Panc1 (cell line): ENCODE measurements at regions not wholly inside any gene's neighbourhood (a gene's known extent, or its start where the extent isn't known, plus 50 kb on each side); places are given as distances from the start of the nearest gene placed in this dataset.

Source experiments
- ATAC-seq: fragments of 200-7000 bp; cut with Tn5 transposase; 2 replicates; pipeline ENCODE4 v1.9.1; 2020; ENCODE audit warnings: mild to moderate bottlenecking, moderate library complexity
- BruUV-seq: library from RNA; stranded (reverse); fragments of 400-500 nt; replicated peaks from 2 replicates; lab custom pipeline; 2021; lab: Mats Ljungman, UMichigan
- CTCF ChIA-PET: fragments of 300-600 bp; sonication (Branson Sonifier 250); formaldehyde crosslinking; loops from one replicate; lab custom pipeline; 2022; ENCODE audit warnings: antibody characterized with exemption; lab: Charles Lee
- POLR2A ChIA-PET: fragments of 300-600 bp; sonication (Branson Sonifier 250); formaldehyde crosslinking; loops from one replicate; lab custom pipeline; 2022; ENCODE audit warnings: antibody characterized with exemption; lab: Charles Lee
- DNase-seq: peaks from one replicate; pipeline ENCODE4 v3.0.0-alpha.2; 2010; ENCODE audit warnings: low read depth, low spot score
- H3K27ac ChIP-seq: 2 replicates; pipeline ENCODE4 v1.5.1; 2011; ENCODE audit warnings: mild to moderate bottlenecking, low read length, inconsistent platforms
- H3K27me3 ChIP-seq: fragments of 200-500 bp; sonication (Bioruptor generic); 2 replicates; pipeline ENCODE4 v1.6.0; 2014; ENCODE audit warnings: low read length, inconsistent platforms; ENCODE audit not compliant: control insufficient read depth, insufficient read depth
- H3K36me3 ChIP-seq: fragments of 200-500 bp; sonication (Bioruptor generic); 2 replicates; pipeline ENCODE4 v1.5.1; 2014; ENCODE audit warnings: inconsistent platforms, mild to moderate bottlenecking, low read length, moderate library complexity; ENCODE audit not compliant: control insufficient read depth, insufficient read depth
- H3K4me1 ChIP-seq: 2 replicates; pipeline ENCODE4 v1.5.1; 2011; ENCODE audit warnings: inconsistent platforms, mild to moderate bottlenecking, low read length, moderate library complexity; ENCODE audit not compliant: control insufficient read depth, insufficient read depth
- H3K4me3 ChIP-seq, 2 experiments: 2 replicates each; pipeline ENCODE4 v1.5.1; 2011 to 2012; ENCODE audit warnings: low read depth in 2 of 2, low read length in 2 of 2, mild to moderate bottlenecking in 2 of 2, inconsistent platforms in 1 of 2, moderate library complexity in 1 of 2
- H3K9me3 ChIP-seq: fragments of 200-500 bp; sonication (Bioruptor generic); 2 replicates; pipeline ENCODE4 v1.5.1; 2014; ENCODE audit warnings: low read depth, mild to moderate bottlenecking, inconsistent platforms, low read length, moderate library complexity; ENCODE audit not compliant: control insufficient read depth, insufficient read depth
- CTCF ChIP-seq: fragments of 450-650 bp; IDR thresholded peaks from 2 replicates; pipeline ENCODE4 v1.5.1; 2017; ENCODE audit warnings: mild to moderate bottlenecking
- POLR2AphosphoS5 ChIP-seq: IDR thresholded peaks from 2 replicates; pipeline ENCODE4 v1.6.1; 2012; ENCODE audit warnings: mild to moderate bottlenecking, low read depth, low read length, moderate library complexity
- REST ChIP-seq, 2 experiments: IDR thresholded peaks; 2 replicates each; pipeline ENCODE4 v1.6.1; 2011 to 2012; ENCODE audit warnings: low read depth in 2 of 2, control low read depth in 1 of 2, low read length in 1 of 2, mild to moderate bottlenecking in 1 of 2, moderate library complexity in 1 of 2; ENCODE audit not compliant: insufficient read depth in 1 of 2
- SIN3A ChIP-seq: IDR thresholded peaks from 2 replicates; pipeline ENCODE4 v1.6.1; 2012; ENCODE audit warnings: low read depth, mild to moderate bottlenecking, low read length, moderate library complexity, borderline replicate concordance; ENCODE audit not compliant: insufficient read depth
- TCF7L2 ChIP-seq: IDR thresholded peaks from 2 replicates; pipeline ENCODE4 v1.6.1; 2011; ENCODE audit warnings: mild to moderate bottlenecking, low read depth, low read length, inconsistent platforms
- in situ Hi-C: cut with HindIII; loops from 2 replicates; pipeline ENCODE4 v1.10.0; 2016; ENCODE audit warnings: low sequenced_read_pairs, low pct_unique_long_range_greater_than_20kb
- intact Hi-C: fragments of 100-400 bp; cut with micrococcal nuclease; formaldehyde crosslinking; loops from one replicate; pipeline ENCODE4 v1.10.0; 2022; ENCODE audit not compliant: unreplicated experiment

GRCh38 chr13:72657379-72657778 lies 70.0 kb downstream of the MZT1 start:
- no peak for ATAC-seq
- no peak for TF ChIP-seq REST (IDR thresholded peaks at IDR 0.05; ENCODE audit: insufficient read depth in 1 of 2, low read depth in 2 of 2, low read length in 1 of 2)
- in situ Hi-C loops (no loop called here), intact Hi-C loops (no loop called here)
- no peaks in the 10 kb centered on the region for H3K9me3 ChIP-seq
- ChIA-PET POLR2A (no interaction called here), CTCF (no interaction called here)
- H3K27me3 ChIP-seq, result no peaks in the 10 kb centered on the region
- no peak overlapping the region for H3K4me3 ChIP-seq
- no TSS peak for BruUV-seq
- H3K27ac ChIP-seq, result no peak overlapping the region
- no peaks in the 10 kb centered on the region for H3K36me3 ChIP-seq
- DNase-seq, result no peak
- H3K4me1 ChIP-seq, result no peaks in the 10 kb centered on the region

GRCh38 chr13:72656357-72656756 lies 71.1 kb downstream of the MZT1 start:
- intact Hi-C loops, result no loop called here
- TF ChIP-seq POLR2AphosphoS5 (no peak), CTCF (no peak), REST (IDR thresholded peaks at IDR 0.05; ENCODE audit: insufficient read depth in 1 of 2, low read depth in 2 of 2, low read length in 1 of 2) (no peak)
- ChIA-PET POLR2A (no interaction called here), CTCF (no interaction called here)
- in situ Hi-C loops, result no loop called here
- H3K4me1 ChIP-seq, result no peaks in the 10 kb centered on the region
- no peaks in the 10 kb centered on the region for H3K9me3 ChIP-seq
- H3K27me3 ChIP-seq, result no peaks in the 10 kb centered on the region
- DNase-seq, result no peak
- no TSS peak for BruUV-seq
- H3K27ac ChIP-seq, result no peak overlapping the region
- no peak overlapping the region for H3K4me3 ChIP-seq
- H3K36me3 ChIP-seq, result no peaks in the 10 kb centered on the region
- ATAC-seq, result no peak

- H3K9me3 ChIP-seq, result no peaks in the 10 kb centered on the region
- intact Hi-C loops, result no loop called here
- no peak overlapping the region for H3K27ac ChIP-seq
- CTCF ChIA-PET, result interaction anchor here (0.6 kb wide), 1 partner anchor 20 kb away, joined by 10 read pairs; no protein-coding TSS in a partner anchor
- no peaks in the 10 kb centered on the region for H3K27me3 ChIP-seq
- H3K4me1 ChIP-seq, result no peaks in the 10 kb centered on the region
- no peaks in the 10 kb centered on the region for H3K36me3 ChIP-seq
- in situ Hi-C loops, result no loop called here
- no peak for TF ChIP-seq CTCF
- no peak for TF ChIP-seq TCF7L2
- TF ChIP-seq SIN3A, result no peak
- TF ChIP-seq POLR2AphosphoS5, result no peak
- no peak for TF ChIP-seq REST (IDR thresholded peaks at IDR 0.05; ENCODE audit: insufficient read depth in 1 of 2, low read depth in 2 of 2, low read length in 1 of 2)
- ATAC-seq (no peak), DNase-seq (no peak)
- H3K4me3 ChIP-seq, result no peak overlapping the region
- BruUV-seq, result no TSS peak
- POLR2A ChIA-PET, result no interaction called here
These were observed 73.9 kb downstream of the MZT1 start for GRCh38 chr13:72653506-72653905.
